NCI-H526 treated with DMSO at 0.1 percent for 48 hours (cell line): ENCODE measurements at regions not wholly inside any gene's neighbourhood (a gene's known extent, or its start where the extent isn't known, plus 50 kb on each side); places are given as distances from the start of the nearest gene placed in this dataset.

Experiments used
- DNase-seq: peaks from one replicate; lab custom pipeline; 2025; lab: John Stamatoyannopoulos, UW

DNA sequence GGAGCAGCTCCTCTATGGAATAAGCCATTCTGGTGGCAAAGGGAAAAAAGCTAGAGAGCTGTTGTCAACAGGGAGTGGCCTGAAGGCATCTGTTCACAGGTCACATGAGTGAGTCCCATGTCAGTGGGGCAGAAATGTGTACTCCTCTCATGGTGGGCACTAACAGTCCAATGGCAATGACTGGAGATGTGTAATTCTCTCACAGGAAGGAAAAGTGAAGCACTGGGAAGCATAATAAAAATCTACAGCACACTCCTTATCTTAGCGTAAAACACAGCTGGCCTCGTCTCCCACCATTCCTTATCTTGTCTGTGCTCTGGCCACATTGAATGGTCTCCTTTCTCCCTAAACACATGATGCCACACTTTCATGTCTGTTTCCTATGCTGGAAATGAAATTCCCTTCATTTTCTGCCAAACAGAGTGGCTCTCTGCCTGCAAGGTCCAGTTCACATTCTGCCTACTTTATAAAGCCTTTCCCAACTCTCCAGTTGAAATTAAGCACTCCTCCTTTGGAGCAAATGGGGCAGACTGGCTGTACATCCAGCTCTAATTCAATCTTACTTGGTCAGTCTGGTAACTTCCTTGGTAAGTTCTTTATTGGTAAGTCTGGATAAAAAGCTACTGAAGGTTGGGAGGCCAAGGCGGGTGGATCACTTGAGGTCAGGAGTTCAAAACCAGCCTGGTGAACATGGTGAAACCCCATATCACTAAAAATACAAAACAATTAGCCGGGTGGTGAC is 139.8 kb downstream of the RPL22L1 start:
- DNase-seq = no peak

DNA sequence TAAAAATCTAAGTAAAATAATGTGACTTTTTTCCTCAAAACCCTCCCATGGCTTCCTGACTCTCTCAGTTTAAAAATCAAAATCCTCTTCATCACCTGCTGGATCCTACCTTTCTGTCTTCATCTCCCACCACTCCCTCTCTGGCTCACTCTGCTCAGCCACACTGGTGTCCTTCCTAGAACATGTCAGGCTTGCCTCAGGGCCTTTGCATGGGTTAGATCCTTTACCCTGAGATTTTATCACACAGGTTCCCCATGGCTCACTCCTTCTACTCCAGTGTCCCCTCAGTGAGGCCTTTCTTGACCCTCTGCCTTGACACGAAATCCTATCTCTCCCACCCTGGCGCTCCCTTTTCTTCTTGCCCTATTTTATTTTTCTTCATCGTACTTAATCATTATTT is 141.8 kb downstream of the RPL22L1 start:
- no peak for DNase-seq

DNA sequence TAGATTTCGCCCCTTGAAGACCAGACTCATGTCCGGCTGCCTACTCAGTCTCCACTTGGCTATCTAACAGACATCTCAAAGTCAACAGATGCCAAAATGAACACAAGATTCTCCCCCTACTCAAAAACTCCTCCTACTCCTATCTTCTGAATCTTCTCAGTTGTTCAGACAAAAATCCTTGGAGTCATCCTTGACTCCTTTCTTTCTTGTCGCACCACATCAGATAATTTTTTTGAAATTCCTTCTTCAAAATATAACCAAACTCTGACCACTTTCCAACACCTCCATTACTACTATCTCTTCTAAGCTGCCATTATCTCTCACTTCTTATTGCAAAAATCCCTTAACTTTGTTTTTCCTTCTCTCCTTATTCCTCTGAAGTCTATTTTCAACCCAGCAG is 141.9 kb upstream of the SLC7A14 start:
- no peak for DNase-seq

DNA sequence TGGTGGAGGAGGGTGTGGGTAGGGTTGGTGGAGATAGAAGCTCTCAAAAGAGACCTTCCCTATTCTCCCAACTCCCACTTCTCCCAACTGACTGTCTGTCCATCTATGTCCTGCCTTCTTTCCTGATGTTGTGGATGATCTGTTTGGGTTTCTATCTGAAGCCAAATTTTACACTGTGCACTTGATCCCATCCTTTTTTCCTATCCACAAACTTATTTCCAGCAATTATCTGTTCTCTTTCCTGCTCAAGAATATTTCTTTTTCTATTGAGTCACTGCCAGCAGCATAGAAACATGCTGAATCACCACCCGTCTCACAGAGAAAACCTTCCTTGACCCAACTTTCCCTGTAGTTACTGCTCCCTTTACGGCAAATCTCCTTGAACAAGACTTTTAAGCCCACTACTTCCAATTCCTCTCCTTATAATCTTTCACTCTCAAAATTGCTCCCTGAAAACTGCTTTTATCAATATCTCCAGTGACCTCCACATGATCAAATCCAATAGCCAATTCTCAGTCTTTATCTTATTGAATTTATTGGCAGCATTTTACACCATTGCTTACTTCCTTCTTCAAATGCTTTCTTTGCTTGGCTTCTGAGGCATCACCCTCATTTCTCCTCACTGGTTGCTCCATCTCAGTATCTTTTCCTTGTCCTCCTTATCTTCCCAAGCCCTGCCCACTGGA is 141.2 kb upstream of the SLC7A14 start:
- DNase-seq = no peak

DNA sequence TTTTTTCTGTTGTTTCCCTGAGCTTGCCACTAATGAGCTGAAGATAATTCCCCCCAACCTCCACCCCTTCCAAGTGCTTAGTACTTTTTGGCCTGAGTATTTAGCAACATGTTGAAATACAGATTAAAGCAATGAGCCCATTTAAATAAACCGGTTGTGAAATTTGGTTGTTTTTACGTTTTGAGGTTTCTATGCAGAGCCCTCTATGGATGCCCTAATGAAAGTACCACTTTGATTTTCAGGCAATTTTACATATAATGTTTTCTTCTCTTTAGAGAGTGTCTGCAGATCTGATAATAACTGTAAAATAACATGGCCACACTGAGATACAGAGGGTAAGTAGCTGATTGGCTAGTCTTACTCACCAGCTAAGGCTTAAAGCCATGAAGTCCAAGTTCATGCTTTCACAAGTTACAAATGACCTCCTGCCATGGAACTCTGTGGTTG is 139.4 kb upstream of the SLC7A14 start:
- DNase-seq = no peak

DNA sequence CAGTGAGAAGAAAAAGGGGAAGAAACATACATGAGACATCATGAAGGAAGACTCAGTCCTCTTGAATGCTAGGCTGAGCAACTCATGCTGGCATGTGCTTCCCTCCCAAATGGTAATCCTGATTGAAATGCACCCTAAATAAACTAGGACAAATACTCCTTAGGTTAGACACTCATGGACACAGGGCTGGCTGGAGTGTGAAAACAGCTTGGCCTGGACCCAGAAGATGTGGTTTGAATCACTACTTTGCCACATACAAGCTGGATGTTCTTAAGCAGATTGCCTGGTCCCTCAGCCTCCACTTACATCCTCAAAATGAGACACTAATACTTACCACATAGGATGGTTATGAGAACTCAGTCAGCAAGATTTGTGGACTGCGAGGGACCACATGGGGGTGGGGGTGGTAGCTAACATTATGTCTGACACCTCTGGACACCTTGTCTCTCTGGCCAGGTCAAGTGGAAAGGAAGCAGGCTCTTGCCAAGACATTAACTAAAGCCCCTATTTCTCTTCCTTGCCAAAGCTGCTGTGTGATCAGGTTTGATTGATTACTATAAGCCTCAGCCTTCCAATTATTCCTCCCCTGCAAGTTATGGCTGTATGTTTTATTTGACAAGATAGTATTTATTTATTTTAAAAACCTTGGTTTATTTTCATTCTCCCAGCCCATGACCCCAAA is 138.9 kb upstream of the SLC7A14 start:
- DNase-seq = no peak

DNA sequence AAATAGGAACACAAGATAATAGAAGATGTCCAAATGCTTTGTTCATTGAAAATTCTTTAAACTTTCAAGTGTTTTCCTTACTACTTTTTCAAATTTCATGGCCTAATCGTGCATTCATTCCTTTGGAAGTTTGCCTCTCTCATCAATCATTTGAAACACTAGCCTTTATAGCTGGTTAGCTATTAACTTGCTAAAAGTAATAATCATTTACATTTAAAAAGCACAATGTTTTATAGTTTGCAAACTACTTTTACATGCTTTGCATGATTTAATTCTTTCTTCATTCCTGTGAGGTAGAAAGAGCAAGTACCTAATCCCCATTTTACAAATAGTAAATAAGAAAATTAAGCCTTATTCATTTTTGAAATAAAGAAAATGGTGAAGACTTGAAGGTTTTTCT is 137.4 kb upstream of the SLC7A14 start:
- no peak for DNase-seq

DNA sequence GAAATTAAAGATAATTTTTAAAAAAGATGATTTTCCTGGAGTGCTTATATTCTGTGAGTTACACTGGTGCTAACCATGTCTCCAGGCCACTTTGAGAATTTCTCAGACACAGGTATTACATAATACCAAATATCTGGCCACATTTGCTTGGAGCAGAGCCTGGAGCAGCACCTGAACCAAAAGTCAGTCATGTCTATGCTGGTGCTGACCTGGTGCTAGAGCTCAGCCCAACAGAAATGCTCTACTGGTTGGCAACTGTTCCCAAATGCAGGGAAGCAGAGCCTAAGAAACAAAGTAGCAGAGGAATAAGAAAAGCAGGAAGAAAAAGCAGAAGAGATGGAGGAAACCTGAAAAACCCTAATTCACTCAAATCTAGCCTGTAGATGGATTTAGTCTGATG is 135.7 kb upstream of the SLC7A14 start:
- DNase-seq = no peak

DNA sequence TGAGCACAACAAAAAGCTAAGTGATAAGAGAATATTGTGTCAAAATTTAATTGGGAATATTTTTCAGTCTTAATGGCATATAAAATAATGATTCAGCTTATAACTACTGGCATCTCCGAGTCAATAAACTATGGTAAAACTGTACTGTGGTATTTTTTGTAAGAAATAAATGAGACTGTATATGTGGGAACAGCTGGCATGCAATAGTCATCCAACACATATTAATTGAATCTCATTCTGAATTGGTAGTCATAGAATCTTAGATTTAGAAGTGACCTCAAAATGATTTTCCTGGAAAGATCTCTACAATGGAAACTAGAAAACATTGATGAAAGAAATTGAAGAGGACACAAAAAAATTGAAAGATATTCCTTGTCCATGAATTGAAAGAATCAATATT is 133.4 kb upstream of the SLC7A14 start:
- no peak for DNase-seq

DNA sequence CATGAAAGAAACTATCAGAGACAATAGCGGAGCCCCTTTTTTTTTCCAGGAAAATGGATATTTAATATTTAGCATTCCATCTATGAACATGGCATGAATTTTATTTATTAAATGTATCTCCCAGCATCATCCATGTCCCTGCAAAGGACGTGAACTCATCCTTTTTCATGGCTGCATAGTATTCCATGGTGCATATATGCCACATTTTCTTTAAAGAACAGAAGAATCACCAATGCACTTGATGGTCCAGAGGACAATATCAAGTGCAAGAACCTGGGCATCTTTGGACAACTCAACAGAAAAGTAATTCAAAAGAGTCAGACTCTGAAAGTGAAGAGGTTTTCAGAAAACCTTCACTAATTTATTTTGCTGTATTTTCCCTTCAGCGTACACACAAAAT is 133.0 kb upstream of the SLC7A14 start:
- DNase-seq = no peak

DNA sequence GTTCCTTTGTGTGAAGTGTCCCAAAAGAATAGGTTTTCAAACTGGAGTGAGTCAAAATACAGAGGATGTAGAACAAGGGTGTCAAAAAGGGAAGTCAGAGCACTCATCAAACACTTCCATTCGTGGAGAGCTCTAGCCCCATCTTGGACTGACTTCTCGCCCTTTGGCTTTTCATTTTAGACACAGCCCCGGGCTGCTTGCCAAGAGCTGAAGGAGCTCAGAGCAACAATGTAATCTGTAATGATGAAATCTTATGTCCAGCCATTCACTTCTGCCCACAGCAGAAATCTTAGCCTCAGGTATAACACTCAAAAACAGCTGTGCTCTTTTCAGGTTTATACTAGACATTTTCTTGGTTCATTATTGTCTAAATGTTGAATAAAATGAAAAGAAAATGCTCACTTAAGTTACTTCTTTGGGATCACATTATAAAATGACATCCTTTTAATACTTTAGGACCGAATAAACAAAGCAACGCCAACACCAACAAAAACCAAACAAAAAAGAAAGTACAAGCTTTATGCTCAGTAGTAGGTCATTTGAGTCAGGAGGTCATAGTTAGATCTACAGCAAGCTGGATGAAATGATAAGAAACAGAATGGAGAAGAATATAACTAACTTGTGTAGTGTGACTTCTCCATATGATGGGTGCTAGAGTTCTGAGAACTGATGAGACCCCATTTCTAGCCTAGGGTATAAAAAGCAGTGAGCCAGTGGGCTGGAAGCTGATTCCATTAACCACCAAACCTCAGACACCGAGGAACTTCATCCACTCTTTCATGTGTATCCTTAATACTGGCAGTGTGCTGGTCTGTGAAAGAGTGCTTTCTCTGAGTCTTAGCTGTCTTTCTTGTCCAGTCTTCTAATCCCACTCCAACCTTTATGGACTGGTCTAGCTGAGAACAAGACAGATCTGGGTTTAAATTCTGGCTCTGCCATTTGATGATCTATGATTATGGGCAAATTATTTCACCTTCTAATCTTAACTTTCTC is 131.8 kb upstream of the SLC7A14 start:
- DNase-seq = no peak

DNA sequence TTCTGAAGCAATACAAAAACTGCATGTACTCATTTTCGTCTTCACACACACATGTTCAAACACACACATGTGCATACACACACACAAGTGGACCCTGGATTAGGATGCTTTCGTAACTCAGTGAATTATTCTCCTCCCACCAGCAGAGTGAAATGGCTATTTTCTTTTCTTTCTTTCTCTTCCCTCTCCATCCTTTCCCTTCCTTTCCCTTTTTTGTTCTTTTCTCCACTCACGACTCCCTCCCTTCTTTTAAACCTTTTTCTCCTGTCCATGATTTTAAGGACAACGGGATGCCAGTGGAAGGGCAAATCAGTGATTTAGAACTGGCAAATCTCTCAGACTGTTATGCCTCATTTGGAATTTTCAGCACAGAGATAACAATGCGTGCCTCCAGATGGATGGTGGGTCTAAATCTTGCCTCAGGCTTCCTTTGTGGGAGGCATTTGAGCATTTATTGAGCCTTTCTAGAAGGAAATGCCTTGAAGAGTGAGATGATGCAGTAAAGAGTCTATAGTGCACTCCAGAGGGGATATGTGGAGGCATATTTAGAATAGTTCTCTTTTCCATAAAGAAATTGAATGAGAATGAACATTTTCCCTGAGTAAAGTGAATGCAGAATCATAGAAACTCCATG is 130.4 kb upstream of the SLC7A14 start:
- DNase-seq = no peak

DNA sequence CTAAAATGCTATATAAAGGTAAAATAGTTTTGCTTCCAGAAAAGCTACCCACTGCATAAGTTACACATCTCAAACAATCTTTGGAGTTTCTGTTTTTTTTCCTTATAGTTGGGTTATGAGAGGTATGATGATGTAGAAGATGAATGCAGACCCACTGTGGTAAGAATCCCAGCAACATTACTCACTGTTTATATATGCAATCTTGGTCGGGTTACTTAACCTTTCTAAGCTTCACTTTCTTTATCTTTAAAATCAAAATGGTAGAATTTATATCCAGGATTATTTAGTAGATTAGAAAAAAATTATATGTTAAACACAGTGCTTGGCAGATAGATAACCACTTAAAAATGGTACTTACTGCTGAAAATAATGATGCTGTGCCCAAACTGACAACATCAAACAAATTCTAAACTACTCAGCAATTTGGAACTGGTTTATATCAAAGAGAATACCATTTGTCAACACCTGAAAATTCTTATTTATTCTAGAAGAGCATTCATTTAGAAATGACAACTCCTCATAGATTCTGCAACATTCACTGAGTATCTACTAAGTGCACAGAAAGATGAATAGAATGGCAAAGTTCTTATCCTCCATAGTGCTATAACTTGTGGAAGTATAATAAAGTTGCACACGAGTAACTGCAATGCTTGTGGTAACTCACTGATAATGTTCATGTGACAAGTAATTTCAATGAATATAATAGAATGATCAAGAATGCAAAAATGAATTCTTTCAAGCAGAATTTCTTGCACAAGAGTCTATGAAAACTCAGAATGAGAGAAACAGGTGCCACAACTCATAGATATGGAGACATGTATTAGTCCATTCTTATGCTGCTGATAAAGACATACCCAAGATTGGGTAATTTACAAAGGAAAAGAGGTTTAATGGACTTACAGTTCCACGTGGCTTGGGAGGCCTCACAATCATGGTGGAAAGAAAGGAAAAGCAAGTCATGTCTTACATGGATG is 129.0 kb upstream of the SLC7A14 start:
- no peak for DNase-seq

DNA sequence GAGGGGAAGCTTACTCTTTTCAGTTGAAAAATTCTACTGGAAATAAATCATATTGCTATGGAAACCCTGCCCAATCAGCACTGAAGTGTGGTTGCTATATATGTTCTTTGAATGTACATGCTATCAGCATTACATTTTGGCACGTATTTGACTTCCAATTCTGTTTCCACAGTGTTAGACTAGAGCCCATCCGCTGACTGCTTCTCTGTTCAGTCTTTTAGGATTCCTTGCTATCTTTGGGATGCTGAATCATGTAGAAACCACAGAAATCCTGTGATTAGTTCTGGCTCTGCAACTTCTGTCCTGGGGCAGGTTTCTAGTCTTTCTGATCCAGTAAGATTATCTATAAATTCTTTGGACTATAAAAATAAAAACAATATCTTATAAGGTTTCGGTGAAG is 128.2 kb upstream of the SLC7A14 start:
- DNase-seq = no peak

DNA sequence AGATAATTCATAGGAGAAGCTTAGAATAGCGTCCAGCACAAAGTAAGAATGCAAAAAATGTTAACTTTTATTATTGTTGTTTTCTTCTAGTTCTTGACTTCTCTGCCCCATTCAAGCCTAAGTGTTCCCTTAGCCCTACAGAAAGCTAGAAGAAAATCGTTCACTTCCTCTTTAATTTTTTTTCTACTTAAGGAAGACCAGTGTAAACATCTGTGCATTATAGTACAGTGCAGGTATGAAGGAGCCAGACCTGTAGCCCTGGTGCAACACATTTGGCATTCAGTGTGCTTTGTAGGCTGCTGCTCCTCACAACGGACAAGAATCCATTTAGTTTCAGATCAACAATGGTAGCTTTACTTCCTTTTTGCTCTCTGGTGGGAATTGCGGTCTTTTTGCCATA is 127.8 kb upstream of the SLC7A14 start:
- DNase-seq = no peak

DNA sequence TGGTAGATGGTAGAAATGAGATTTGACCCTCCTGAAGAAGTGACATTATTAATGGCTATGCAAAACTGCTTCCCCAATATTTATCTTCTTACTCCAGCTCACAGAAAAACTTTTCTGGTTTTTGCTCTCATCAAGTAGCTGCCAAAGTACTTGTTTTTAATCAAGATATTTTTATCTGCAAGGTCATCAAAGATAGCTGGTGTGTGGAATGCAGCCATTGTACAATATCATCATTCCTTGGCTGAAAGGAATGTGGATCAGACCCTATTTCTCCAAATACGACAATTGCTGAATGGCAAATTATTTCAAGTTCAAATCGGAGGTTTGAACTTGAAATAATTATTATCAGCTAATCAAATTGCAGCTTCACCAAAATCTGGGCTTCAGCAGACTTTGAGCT is 126.9 kb upstream of the SLC7A14 start:
- DNase-seq = no peak

DNA sequence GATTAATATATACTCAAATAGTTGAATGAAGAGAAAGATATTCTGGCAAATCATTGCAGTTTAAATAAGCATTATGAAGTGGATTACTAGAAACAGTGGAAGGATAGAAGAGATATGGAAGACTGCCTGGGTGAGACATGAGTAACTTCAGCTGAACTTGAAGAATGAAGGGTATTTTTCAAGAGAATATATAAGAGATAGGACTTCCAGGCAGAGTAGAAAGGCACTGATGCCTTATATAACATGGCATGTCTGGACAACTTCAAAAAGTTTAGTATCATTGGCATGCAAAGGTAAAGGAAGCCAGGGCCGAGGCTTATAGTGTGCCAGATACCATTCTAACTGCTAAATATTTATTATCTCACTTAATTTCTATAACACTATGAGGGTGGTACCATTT is 126.5 kb upstream of the SLC7A14 start:
- DNase-seq = no peak

DNA sequence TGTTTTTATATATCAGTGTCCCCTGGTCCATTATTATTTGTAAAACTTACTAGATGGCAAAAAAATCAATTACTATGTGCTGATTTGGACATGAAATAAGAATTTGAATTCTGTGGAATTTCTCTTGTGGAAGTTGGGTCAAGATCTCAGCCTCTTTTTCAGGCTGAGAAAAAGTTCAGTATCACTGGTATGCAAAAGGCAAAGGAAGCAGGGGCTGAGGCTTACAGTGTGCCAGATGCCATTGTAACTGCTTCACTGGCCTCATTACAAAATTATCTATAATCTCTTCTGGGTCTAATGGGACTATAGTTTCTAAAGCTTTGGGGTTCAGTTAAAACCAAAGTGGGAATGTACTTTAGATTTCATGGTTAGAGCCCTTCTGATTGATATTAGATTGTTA is 125.9 kb upstream of the SLC7A14 start:
- DNase-seq = no peak

DNA sequence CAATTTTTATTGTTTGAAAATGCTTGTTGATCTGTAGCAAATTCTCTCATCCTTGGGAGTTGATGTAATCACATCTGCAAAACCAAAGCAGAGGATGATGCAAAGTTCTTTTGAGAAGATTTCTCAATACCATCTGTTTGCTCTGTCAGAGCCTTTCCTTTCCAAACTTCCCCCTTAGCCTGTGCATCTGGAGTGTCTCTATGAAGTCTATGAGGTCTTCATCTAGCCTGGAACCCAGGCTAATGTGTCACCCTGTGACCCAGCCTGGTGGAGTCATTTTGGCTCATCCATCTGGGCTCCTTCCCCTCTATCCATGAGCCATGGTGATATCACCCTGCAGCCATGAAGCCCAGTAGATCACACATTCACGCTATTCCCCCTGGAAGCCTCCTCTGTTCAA is 123.2 kb upstream of the SLC7A14 start:
- DNase-seq = no peak

DNA sequence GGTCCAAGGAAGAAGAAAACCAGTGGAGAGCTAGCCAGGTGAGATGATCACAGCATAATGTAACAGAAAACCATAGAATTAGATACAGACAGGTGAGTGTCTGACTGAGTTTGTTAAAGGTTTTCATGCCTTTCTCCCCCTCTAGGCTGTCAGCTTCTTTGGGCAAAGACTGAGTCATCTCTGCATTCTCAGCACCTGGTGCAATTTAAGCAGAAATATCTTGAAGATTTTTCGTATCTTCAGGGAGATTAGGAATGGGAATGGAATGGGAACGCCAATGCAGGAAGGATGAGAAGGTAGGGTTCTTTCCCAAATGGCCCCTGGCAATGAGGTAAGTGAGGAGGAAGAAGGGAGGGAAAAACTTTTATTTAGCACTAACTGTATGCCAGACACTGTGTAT is 122.0 kb upstream of the SLC7A14 start:
- DNase-seq = no peak
